Loucy (cell line): ENCODE measurements at regions not wholly inside any gene's neighbourhood (a gene's known extent, or its start where the extent isn't known, plus 50 kb on each side); places are given as distances from the start of the nearest gene placed in this dataset.

Experiments used
- CTCF ChIP-seq: fragments of 200-600 bp; sonication (generic); conservative IDR thresholded peaks from 2 replicates; pipeline ENCODE4 v1.5.1; 2014; ENCODE audit warnings: mild to moderate bottlenecking, antibody characterized with exemption, low read length
- EZH2phosphoT487 ChIP-seq: fragments of 200-600 bp; IDR thresholded peaks from 2 replicates; pipeline ENCODE4 v1.6.1; 2018; ENCODE audit warnings: antibody characterized with exemption, mild to moderate bottlenecking, moderate library complexity, borderline replicate concordance

- TF ChIP-seq EZH2phosphoT487 (no peak), CTCF (no peak)
Observed at GRCh38 chr12:110972866-110973265, 52.5 kb upstream of the MYL2 start.
